H1 (cell line): ENCODE measurements at regions not wholly inside any gene's neighbourhood (a gene's known extent, or its start where the extent isn't known, plus 50 kb on each side); places are given as distances from the start of the nearest gene placed in this dataset.

Experiments used
- CTCF ChIA-PET: fragments of 300-600 bp; sonication (Branson Sonifier 250); formaldehyde crosslinking; loops from one replicate; lab custom pipeline; 2021; ENCODE audit not compliant: partially characterized antibody; lab: Charles Lee
- POLR2A ChIA-PET: fragments of 300-600 bp; sonication (Branson Sonifier 250); formaldehyde crosslinking; loops from one replicate; lab custom pipeline; 2021; ENCODE audit warnings: inconsistent platforms; ENCODE audit not compliant: partially characterized antibody; lab: Charles Lee
- DNase-seq, 2 experiments: peaks; one replicate each; pipeline versions ENCODE4 v3.0.0 to v3.0.0-alpha.2; 2010 to 2022; ENCODE audit warnings: low spot score in 2 of 2, low read depth in 1 of 2, mixed read lengths in 1 of 2
- FAIRE-seq: peaks from 2 replicates; lab custom pipeline; 2011; peaks lifted over from hg19 to GRCh38; lab: Jason Lieb, UNC
- H2AFZ ChIP-seq: 2 replicates; pipeline ENCODE4 v1.8.1; 2012; ENCODE audit warnings: low read length, inconsistent platforms
- H2AK5ac ChIP-seq: 2 replicates; pipeline ENCODE4 v1.6.1; 2013; ENCODE audit warnings: low read depth, low read length
- H2BK120ac ChIP-seq: replicated peaks from 2 replicates; pipeline ENCODE3; 2013; ENCODE audit warnings: low read depth, low read length, inconsistent platforms
- H2BK12ac ChIP-seq: 2 replicates; pipeline ENCODE4 v1.6.1; 2013; ENCODE audit warnings: low read depth, low read length
- H2BK15ac ChIP-seq: 2 replicates; pipeline ENCODE4 v1.6.1; 2013; ENCODE audit warnings: low read length
- H2BK20ac ChIP-seq: 2 replicates; pipeline ENCODE4 v1.6.1; 2013; ENCODE audit warnings: low read length
- H2BK5ac ChIP-seq: 2 replicates; pipeline ENCODE4 v1.6.1; 2013; ENCODE audit warnings: low read depth, low read length
- H3K14ac ChIP-seq: 2 replicates; pipeline ENCODE4 v1.6.1; 2013; ENCODE audit warnings: inconsistent platforms; ENCODE audit not compliant: insufficient read length
- H3K18ac ChIP-seq: 2 replicates; pipeline ENCODE4 v1.6.1; 2013; ENCODE audit warnings: low read length; ENCODE audit errors: extremely low read depth
- H3K23ac ChIP-seq: 2 replicates; pipeline ENCODE4 v1.6.1; 2013; ENCODE audit warnings: inconsistent platforms; ENCODE audit not compliant: insufficient read length
- H3K23me2 ChIP-seq: 2 replicates; pipeline ENCODE4 v1.6.1; 2013; ENCODE audit warnings: low read depth, low read length
- H3K27ac ChIP-seq: 2 replicates; pipeline ENCODE4 v1.6.1; 2011; ENCODE audit warnings: low read depth, low read length, inconsistent platforms
- H3K27me3 ChIP-seq, 4 experiments: replicated peaks in 1 of 4; 1 replicate in 1 of 4; 2 replicates in 3 of 4; pipeline versions ENCODE4 v1.6.1 to v1.8.1; 2011 to 2013; ENCODE audit warnings: low read length in 3 of 4, mild to moderate bottlenecking in 3 of 4, inconsistent platforms in 2 of 4, mixed read lengths in 2 of 4, moderate library complexity in 1 of 4; ENCODE audit not compliant: control insufficient read depth in 3 of 4, insufficient read depth in 3 of 4; ENCODE audit errors: extremely low read depth in 1 of 4
- H3K36me3 ChIP-seq, 4 experiments: 2 replicates each; pipeline versions ENCODE4 v1.6.1 to v1.8.1; 2011 to 2013; ENCODE audit warnings: mild to moderate bottlenecking in 4 of 4, low read length in 3 of 4, moderate library complexity in 2 of 4, control low read depth in 1 of 4, inconsistent platforms in 1 of 4; ENCODE audit not compliant: insufficient read depth in 4 of 4, control insufficient read depth in 2 of 4
- H3K4ac ChIP-seq: replicated peaks from 2 replicates; pipeline ENCODE3; 2013; ENCODE audit warnings: low read length, low read depth, mixed read lengths, inconsistent platforms; ENCODE audit not compliant: insufficient read length
- H3K4me1 ChIP-seq, 4 experiments: replicated peaks in 1 of 4; 1 replicate in 1 of 4; 2 replicates in 3 of 4; pipeline versions ENCODE4 v1.6.1 to v1.8.1; 2011 to 2013; ENCODE audit warnings: low read length in 3 of 4, inconsistent platforms in 2 of 4, mixed read lengths in 1 of 4; ENCODE audit not compliant: insufficient read depth in 4 of 4, control insufficient read depth in 3 of 4
- H3K4me2 ChIP-seq, 2 experiments: 2 replicates each; pipeline versions ENCODE4 v1.6.1 to v1.8.1; 2011 to 2013; ENCODE audit warnings: low read depth in 2 of 2, low read length in 2 of 2, control low read depth in 1 of 2, inconsistent platforms in 1 of 2, mild to moderate bottlenecking in 1 of 2; ENCODE audit not compliant: insufficient read depth in 1 of 2
- H3K4me3 ChIP-seq, 4 experiments: fragments of 200-600, 300-600 bp in 1 of 4; sonication (generic), shearing (Covaris generic), sonication (Bioruptor Twin) in 1 of 4; 2 replicates each; pipeline versions ENCODE4 v1.5.1 to v1.8.1; 2011 to 2016; ENCODE audit warnings: low read length in 4 of 4, low read depth in 3 of 4, control low read depth in 2 of 4, inconsistent platforms in 2 of 4, mild to moderate bottlenecking in 2 of 4, mixed read lengths in 1 of 4, moderate library complexity in 1 of 4; ENCODE audit not compliant: insufficient read depth in 2 of 4; ENCODE audit errors: extremely low read depth in 1 of 4
- H3K56ac ChIP-seq: replicated peaks from 2 replicates; pipeline ENCODE3; 2013; ENCODE audit warnings: low read depth, mild to moderate bottlenecking, mixed read lengths, low read length, inconsistent platforms; ENCODE audit not compliant: insufficient read length
- H3K79me1 ChIP-seq: 2 replicates; pipeline ENCODE4 v1.6.1; 2013; ENCODE audit warnings: low read depth, low read length, control low read depth
- H3K79me2 ChIP-seq, 2 experiments: 2 replicates each; pipeline versions ENCODE4 v1.6.1 to v1.8.1; 2012 to 2013; ENCODE audit warnings: low read length in 2 of 2, mild to moderate bottlenecking in 2 of 2, inconsistent platforms in 1 of 2; ENCODE audit not compliant: insufficient read depth in 2 of 2, control insufficient read depth in 1 of 2
- H3K9ac ChIP-seq, 4 experiments: replicated peaks in 1 of 4; 1 replicate in 1 of 4; 2 replicates in 3 of 4; pipeline versions ENCODE4 v1.6.1 to v1.8.1; 2011 to 2013; ENCODE audit warnings: low read depth in 3 of 4, low read length in 3 of 4, control low read depth in 2 of 4, mild to moderate bottlenecking in 2 of 4, moderate library complexity in 2 of 4, inconsistent platforms in 1 of 4; ENCODE audit errors: extremely low read depth in 1 of 4
- H3K9me3 ChIP-seq, 2 experiments: 2 replicates each; pipeline versions ENCODE4 v1.6.1 to v1.8.1; 2012 to 2013; ENCODE audit warnings: mild to moderate bottlenecking in 2 of 2, moderate library complexity in 2 of 2, control low read depth in 1 of 2, inconsistent platforms in 1 of 2, low read depth in 1 of 2, low read length in 1 of 2, mixed read lengths in 1 of 2; ENCODE audit not compliant: insufficient read depth in 2 of 2
- H4K20me1 ChIP-seq, 2 experiments: replicated peaks in 1 of 2; 2 replicates each; pipeline versions ENCODE3 to v1.8.1; 2011 to 2013; ENCODE audit warnings: inconsistent platforms in 2 of 2, low read length in 2 of 2, mild to moderate bottlenecking in 1 of 2; ENCODE audit not compliant: insufficient read depth in 2 of 2, control insufficient read depth in 1 of 2
- H4K5ac ChIP-seq: 2 replicates; pipeline ENCODE4 v1.6.1; 2013; ENCODE audit warnings: low read length, low read depth, mixed read lengths, inconsistent platforms; ENCODE audit not compliant: insufficient read length
- H4K8ac ChIP-seq: 2 replicates; pipeline ENCODE4 v1.8.0; 2013; ENCODE audit warnings: mild to moderate bottlenecking, moderate library complexity, low read length, inconsistent platforms; ENCODE audit not compliant: insufficient read depth; ENCODE audit errors: extremely low read depth
- H4K91ac ChIP-seq: replicated peaks from 2 replicates; pipeline ENCODE3; 2013; ENCODE audit warnings: low read length, mixed read lengths, inconsistent platforms; ENCODE audit not compliant: insufficient read length
- CHD2 ChIP-seq: IDR thresholded peaks from 2 replicates; pipeline ENCODE4 v1.6.1; 2012; ENCODE audit warnings: low read length, improper control_type of control experiment
- FOSL1 ChIP-seq: IDR thresholded peaks from 2 replicates; pipeline ENCODE4 v1.6.1; 2011; ENCODE audit warnings: mild to moderate bottlenecking, low read depth, low read length, moderate library complexity; ENCODE audit not compliant: insufficient read depth
- RNF2 ChIP-seq: fragments of 200-900, 300-1000 bp; sonication (generic); IDR thresholded peaks from 2 replicates; pipeline ENCODE4 v1.7.1; 2016; ENCODE audit warnings: borderline replicate concordance, low read depth, mild to moderate bottlenecking, antibody characterized with exemption, low read length; ENCODE audit not compliant: poor library complexity, severe bottlenecking; ENCODE audit errors: missing control alignments
- RXRA ChIP-seq: IDR thresholded peaks from 2 replicates; pipeline ENCODE4 v1.6.1; 2011; ENCODE audit warnings: low read depth, mild to moderate bottlenecking, low read length, moderate library complexity; ENCODE audit not compliant: insufficient read depth
- SIRT6 ChIP-seq: IDR thresholded peaks from one replicate; pipeline ENCODE4 v1.7.1; 2012; ENCODE audit warnings: low read length, inconsistent platforms
- SP1 ChIP-seq: IDR thresholded peaks from 2 replicates; pipeline ENCODE4 v1.6.1; 2011; ENCODE audit warnings: low read depth, low read length
- SRF ChIP-seq: IDR thresholded peaks from 2 replicates; pipeline ENCODE4 v1.6.1; 2011; ENCODE audit warnings: mild to moderate bottlenecking, low read depth, low read length, moderate library complexity
- WGBS, 2 experiments: shearing (Covaris generic) in 1 of 2; methylation state at CpG; one replicate each; pipeline versions ENCODE4 v1.1.6 to v1.1.7; 2013 to 2015; ENCODE audit warnings: low lambda C conversion rate in 2 of 2, mixed read lengths in 2 of 2, inconsistent platforms in 1 of 2, low coverage in 1 of 2, missing lambda C conversion rate in 1 of 2; ENCODE audit not compliant: insufficient replicate concordance in 2 of 2, insufficient coverage in 1 of 2, insufficient read length in 1 of 2; ENCODE audit errors: extremely low coverage in 1 of 2, missing lambda C conversion rate in 1 of 2; 5-methylcytosine and 5-hydroxymethylcytosine counted together

DNA sequence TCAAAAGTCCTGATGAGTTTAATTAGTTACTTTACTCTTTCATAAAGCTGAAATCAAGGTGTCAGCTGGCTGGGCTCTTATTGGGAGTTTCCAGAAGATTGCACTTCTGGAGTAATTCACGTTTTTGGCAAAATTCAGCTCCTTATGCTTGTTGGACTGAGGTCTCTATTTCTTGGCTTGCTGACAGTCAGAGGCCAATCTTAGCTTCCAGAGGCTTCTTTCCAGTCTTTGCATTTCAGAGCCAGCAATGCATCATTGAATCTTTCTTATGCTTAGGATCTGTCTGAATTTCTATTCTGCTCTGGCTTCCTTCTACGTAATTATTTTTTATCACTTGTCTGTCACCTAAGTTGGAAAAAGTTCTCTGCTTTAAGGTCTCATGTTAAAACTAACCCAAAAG lies 91.4 kb upstream of the SYN3 start:
- ChIA-PET CTCF (interaction anchor here (0.7 to 1.1 kb wide), 2 partner anchors 14 to 54 kb away, joined by 3 read pairs; no protein-coding TSS in a partner anchor), POLR2A (no interaction called here)
- H3K56ac ChIP-seq = no peak overlapping the region
- no peak overlapping the region for H3K14ac ChIP-seq
- peaks cover 0 to 5% (median 3%) of the 10 kb centered on the region in 4 experiments; a peak in 3 of 7 replicates for H3K4me1 ChIP-seq
- H3K27me3 ChIP-seq = no peaks in the 10 kb centered on the region
- no peak for DNase-seq
- no peak overlapping the region for H3K4me3 ChIP-seq
- H2BK15ac ChIP-seq = no peak overlapping the region
- no peak overlapping the region for H3K27ac ChIP-seq
- no peak overlapping the region for H3K9ac ChIP-seq
- H3K23ac ChIP-seq = no peak overlapping the region
- no peak overlapping the region for H3K18ac ChIP-seq
- no peak for TF ChIP-seq SIRT6
- TF ChIP-seq SRF = no peak
- TF ChIP-seq SP1 = no peak
- TF ChIP-seq RXRA = no peak
- TF ChIP-seq RNF2 = no peak
- TF ChIP-seq FOSL1 = no peak
- TF ChIP-seq CHD2 = no peak
- no peak overlapping the region for H2AFZ ChIP-seq
- no peak overlapping the region for H3K4me2 ChIP-seq
- peaks cover under 1 to 1% of the 10 kb centered on the region in 2 experiments; a peak in 1 of 4 replicates for H3K9me3 ChIP-seq
- H2BK12ac ChIP-seq = no peak overlapping the region
- H3K79me1 ChIP-seq = no peaks in the 10 kb centered on the region
- no peak overlapping the region for H2BK120ac ChIP-seq
- no peak overlapping the region for H4K5ac ChIP-seq
- no peak overlapping the region for H2BK5ac ChIP-seq
- no peaks in the 10 kb centered on the region for H4K20me1 ChIP-seq
- 82% methylated on average over 2 of the region's 2 CpGs; no CpG with 5 or more reads in 1 of the 2 experiments for WGBS, 2 experiments
- H3K79me2 ChIP-seq = no peaks in the 10 kb centered on the region
- no peak overlapping the region for H2AK5ac ChIP-seq
- no peak for FAIRE-seq
- H3K36me3 ChIP-seq = no peaks in the 10 kb centered on the region
- no peak overlapping the region for H2BK20ac ChIP-seq
- no peaks in the 10 kb centered on the region for H3K23me2 ChIP-seq
- no peak overlapping the region for H4K8ac ChIP-seq
- no peak overlapping the region for H4K91ac ChIP-seq
- H3K4ac ChIP-seq = no peak overlapping the region
